ENCODE measurements at regions not wholly inside any gene's neighbourhood (a gene's known extent, or its start where the extent isn't known, plus 50 kb on each side); places are given as distances from the start of the nearest gene placed in this dataset.

DNA sequence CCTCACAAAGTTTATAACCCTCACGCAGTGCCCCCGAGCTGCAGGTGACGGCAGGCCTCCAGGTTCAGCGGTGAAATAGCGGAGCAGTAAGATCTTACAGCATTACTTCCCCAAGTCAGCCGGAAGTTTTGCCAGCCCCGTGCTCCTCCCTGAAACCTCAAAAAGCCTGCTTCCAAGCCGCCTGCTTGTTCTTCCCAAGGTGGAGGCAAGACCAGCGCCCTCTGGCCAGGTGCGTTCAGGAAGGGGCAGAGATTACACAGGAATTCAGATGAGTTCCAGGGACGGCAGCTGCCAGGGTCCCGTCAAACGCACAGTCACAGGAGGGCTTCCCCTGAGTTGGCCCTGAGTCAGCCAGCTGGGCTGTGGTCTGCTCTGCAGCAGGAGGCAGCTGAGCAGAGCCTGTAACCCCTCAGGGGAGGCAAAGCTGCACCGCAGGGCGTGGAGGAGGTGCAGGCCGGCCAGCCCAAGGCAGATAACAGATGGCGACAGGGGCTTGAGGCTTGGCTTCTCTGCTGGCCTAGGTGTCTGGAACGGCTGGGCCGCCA lies 124.1 kb upstream of the RPS6KA2 start:
- DNase-seq (ENCODE audit: low spot score) = no peak

DNA sequence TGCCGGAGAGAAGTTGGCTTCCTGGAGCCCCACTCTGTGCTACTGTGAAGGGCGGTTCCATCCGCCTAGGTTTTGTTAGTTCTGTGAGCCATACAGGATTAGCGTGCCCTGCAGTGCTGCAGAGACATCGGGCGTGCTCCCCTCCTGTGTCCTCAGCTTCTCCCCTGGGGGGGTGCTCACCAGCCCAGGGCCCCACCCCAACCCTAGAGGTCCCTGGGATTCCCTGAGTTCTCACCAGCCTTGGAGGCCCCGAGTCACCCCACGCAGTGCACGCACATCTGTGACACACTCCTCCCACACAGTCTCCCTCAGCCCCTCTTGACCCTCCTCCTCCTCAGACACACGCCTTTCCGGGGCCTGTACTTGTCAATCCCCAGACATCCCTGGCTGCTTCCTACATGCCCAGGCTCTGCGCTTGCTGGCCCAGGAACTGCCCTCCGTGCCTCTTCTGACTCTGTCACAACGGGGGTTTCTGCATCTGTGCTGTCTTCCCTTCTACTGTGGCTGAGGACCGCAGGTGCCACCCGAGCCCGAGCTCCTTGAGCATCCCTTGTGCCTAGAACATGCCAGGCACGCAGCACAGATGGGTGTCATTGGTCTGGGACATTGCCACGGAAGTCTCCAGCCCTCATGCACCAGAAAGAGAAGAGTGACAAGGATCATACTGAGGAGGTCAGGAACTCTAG lies 123.2 kb upstream of the RPS6KA2 start:
- DNase-seq (ENCODE audit: low spot score) = no peak

GRCh38 chr6:166749666-166750065 lies 122.6 kb upstream of the RPS6KA2 start:
- no peak for DNase-seq (ENCODE audit: low spot score)

GRCh38 chr6:166747644-166748595 lies 120.9 kb upstream of the RPS6KA2 start:
- DNase-seq (ENCODE audit: low spot score) = no peak

GRCh38 chr6:166745801-166746668 lies 119.0 kb upstream of the RPS6KA2 start:
- no peak for DNase-seq (ENCODE audit: low spot score)

DNA sequence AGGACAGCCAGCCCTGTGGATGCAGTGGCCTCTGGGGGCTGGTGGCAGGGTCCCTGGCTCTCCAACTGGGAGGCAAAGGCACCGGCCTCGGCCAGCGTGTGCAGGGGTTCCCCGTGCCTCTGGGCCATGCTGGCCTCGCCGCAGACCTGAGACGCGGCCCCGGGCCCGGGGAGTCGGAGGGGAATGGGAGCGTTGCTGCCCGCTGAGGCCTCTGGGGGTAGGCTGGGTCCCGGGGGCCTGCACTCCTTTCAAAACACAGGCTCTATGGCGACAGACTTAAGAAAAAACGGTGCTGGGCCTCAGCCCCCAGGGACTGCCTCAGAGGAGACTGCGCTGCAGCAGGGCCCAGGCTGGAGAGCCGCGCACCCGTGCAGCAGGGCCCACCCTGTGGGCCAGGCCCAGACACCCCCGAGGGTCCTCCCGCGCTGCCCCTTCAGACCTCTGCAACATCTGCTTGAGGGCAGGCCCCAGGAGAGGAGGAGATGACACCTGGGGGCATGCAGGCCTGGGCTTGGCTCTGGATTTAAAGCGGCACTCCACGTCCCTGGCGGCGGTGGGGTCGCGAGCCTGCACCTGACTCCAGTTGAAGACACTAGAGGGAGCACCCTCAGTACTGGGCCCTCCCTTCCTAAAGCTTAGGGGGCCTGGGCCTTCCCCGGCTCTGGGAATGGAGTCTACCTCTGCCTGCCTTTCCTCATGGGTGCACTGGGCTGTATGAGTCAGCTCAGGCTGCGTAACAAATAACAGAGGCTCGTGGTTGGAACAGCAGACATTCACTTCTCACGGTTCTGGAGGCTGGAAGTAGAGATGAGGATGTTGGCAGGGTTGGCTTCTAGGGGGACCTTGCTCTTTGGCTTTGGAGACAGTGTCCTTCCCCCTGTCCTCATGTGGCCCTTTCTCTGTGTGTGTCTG lies 117.4 kb upstream of the RPS6KA2 start:
- no peak for DNase-seq (ENCODE audit: low spot score)

DNA sequence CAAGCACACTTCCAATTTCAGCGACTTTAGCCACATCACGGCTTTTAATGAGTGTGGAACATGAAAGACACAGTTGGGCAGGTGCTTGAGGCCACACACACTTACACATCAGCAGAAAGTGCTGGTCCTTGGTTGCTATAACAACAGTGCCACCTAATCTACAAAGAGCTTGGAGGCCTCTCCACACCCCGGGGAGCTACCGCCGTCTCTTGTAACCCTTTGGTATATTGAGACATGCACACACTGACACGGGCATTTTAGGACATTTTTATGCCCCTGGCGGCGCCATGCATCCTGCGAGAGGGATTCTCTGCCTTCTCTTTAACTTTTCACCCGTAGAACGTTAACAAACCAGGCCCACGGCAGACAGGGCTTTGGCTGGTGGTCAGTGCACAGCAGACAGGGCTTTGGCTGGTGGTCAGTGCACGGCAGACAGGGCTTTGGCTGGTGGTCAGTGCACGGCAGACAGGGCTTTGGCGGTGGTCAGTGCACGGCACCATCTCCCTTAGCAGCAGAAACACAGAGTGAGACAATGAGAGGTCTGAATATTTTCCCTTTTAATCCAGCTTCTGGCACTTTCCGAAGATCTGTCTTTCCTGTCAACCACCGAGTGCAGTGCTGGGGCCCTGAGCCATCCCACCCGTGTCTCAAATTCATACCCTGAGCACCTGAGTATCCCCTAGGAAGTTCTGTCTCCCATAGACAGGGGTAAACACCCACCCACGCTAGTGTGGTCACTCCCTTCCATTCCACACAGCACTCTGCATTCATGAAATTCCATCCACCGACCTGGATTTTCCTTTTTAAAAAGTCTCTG lies 116.6 kb upstream of the RPS6KA2 start:
- DNase-seq (ENCODE audit: low spot score) = no peak

DNA sequence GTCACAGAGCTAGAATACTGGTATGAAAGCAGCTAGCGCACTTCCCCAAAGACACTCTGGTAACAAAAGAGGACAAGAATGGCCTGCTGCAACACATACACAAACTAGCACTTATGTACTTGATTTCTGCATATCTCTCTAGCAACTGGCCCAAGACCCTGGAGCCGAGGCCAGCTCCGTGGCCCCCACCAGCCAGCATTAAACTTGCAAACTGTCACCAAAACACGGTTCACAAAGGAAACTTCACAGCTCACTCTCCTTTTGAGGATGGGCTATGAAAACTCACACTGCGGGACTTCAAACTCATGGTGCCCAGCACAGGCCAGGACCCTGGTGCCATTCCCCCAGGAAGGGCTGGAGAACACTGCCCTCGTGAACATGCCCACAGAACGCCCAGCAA lies 115.9 kb upstream of the RPS6KA2 start:
- DNase-seq (ENCODE audit: low spot score) = no peak

DNA sequence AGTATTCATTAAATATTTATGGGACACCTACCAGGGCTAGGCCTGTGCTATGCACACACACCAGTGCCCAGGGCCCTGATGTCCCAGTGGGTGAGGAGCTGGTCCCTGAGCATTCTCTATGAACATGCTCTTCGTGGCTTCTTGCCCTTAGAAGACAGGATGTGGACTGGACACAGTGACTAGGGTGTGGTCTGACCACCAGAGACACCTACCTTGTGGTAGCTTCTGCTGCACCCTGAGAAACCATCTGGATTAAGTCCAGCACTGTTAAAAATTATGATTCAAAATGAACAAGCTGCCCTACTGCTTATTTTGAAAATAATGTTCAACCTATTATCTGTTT lies 112.9 kb upstream of the RPS6KA2 start:
- DNase-seq (ENCODE audit: low spot score) = no peak

- no peak for DNase-seq (ENCODE audit: low spot score)
Measured at GRCh38 chr6:166739117-166739975, 112.3 kb upstream of the RPS6KA2 start.

- no peak for DNase-seq (ENCODE audit: low spot score)
Measured at GRCh38 chr6:166738386-166739116, 111.5 kb upstream of the RPS6KA2 start.

- no peak for DNase-seq (ENCODE audit: low spot score)
Measured at GRCh38 chr6:166737261-166737660, 110.2 kb upstream of the RPS6KA2 start.

- no peak for DNase-seq (ENCODE audit: low spot score)
Measured at GRCh38 chr6:166736634-166737033, 109.6 kb upstream of the RPS6KA2 start.

DNA sequence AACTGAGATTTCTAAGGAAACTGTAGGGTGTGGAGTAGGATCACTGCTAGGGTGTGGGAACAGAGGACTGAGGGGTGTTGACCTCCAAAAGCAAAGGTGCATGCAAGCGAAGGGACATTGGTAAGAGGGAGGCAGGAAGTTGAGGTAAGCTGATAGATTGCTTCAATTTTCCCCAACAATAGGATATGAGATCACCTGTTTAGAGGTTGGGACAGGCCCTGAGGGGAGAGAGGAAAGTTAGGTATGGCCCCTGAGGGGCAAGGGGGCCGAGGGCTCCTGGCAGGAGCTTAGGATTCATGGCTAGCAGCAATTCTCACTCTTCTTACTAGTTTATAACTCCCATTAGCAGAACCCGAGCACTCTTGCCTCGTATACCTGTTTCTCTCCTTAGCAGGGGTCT lies 106.8 kb upstream of the RPS6KA2 start:
- no peak for DNase-seq (ENCODE audit: low spot score)

DNA sequence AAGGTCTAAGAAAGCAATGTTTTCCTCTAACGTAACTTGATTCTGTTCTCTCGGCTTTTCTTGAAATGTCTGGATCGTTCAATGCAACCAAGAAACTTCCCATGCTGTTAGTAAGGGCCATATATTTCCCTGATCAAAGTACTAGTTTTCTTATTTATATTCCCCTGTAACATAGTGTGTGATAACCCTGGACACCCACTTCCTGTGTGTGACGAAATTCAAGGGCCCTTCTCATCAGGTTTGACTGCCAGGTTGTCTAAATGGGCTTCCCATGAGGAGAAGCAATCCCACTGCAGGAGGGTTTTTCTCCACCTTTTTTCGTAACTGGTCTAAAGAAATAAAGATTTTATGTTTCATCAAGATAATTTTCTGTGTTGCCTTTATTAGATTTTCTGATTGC lies 102.6 kb upstream of the RPS6KA2 start:
- no peak for DNase-seq (ENCODE audit: low spot score)

DNA sequence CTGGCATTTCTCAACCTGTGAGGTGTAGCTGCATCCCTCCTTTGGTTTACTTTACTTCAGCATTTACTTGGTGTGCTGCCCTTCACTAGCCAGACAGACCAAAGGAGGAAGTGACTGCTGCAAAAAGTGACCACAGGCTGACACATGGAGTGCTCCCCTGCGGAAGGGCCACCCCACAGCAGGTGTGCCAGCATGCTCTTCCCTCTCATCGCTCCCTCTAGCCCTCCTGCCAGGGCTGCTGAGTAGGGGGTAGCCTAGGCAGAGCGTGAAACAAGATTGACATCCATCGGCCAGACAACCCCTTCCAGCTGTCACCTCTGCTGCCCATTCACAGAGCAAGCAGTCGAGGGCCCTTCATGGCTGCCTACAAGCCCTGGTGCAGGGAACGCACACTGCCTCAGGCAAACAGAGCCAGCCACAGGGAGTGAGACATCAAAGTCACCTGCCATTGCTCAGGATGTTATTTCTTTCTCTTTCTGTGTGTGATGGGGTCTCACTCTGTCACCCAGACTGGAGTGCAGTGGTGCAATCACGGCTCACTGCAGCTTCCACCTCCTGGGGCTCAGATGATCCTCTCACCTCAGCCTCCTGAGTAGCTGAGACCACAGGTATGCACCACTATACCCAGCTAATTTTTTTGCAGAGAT lies 102.0 kb upstream of the RPS6KA2 start:
- no peak for DNase-seq (ENCODE audit: low spot score)

GRCh38 chr6:166726201-166726600 lies 99.2 kb upstream of the RPS6KA2 start:
- DNase-seq (ENCODE audit: low spot score) = no peak

- DNase-seq (ENCODE audit: low spot score) = no peak
Measured at GRCh38 chr6:166725571-166725970, 98.5 kb upstream of the RPS6KA2 start.

Data from CD4-positive, alpha-beta T cell treated with Interleukin-6 at 100 ng/mL for 8 hours (primary cell).